ENCODE measurements at regions not wholly inside any gene's neighbourhood (a gene's known extent, or its start where the extent isn't known, plus 50 kb on each side); places are given as distances from the start of the nearest gene placed in this dataset.

GRCh38 chr12:28974166-28974565 is 174.9 kb upstream of the FAR2 start:
- no peaks in the 10 kb centered on the region for H3K4me1 ChIP-seq (ENCODE audit: low read depth)
- no peaks in the 10 kb centered on the region for H3K27me3 ChIP-seq
- TF ChIP-seq CTCF (IDR thresholded peaks at IDR 0.05; ENCODE audit: low read depth, low read length): no peak
- no peak for DNase-seq (ENCODE audit: low read depth in 1 of 2, low spot score in 1 of 2)
- H3K27ac ChIP-seq: no peak overlapping the region
- H3K36me3 ChIP-seq: no peaks in the 10 kb centered on the region
- no peaks in the 10 kb centered on the region for H3K9me3 ChIP-seq (ENCODE audit: low read depth)
- H3K4me3 ChIP-seq: no peak overlapping the region

GRCh38 chr12:28974883-28975282 is 174.2 kb upstream of the FAR2 start:
- Histone ChIP-seq H3K9me3 (ENCODE audit: low read depth) (no peaks in the 10 kb centered on the region), H3K27me3 (no peaks in the 10 kb centered on the region), H3K36me3 (no peaks in the 10 kb centered on the region), H3K4me3 (no peak overlapping the region), H3K4me1 (ENCODE audit: low read depth) (no peaks in the 10 kb centered on the region), H3K27ac (no peak overlapping the region)
- no peak for TF ChIP-seq CTCF (IDR thresholded peaks at IDR 0.05; ENCODE audit: low read depth, low read length)
- no peak for DNase-seq (ENCODE audit: low read depth in 1 of 2, low spot score in 1 of 2)

- no peaks in the 10 kb centered on the region for H3K36me3 ChIP-seq
- H3K4me3 ChIP-seq: no peak overlapping the region
- DNase-seq (ENCODE audit: low read depth in 1 of 2, low spot score in 1 of 2): no peak
- no peak for TF ChIP-seq CTCF (IDR thresholded peaks at IDR 0.05; ENCODE audit: low read depth, low read length)
- H3K27ac ChIP-seq: no peak overlapping the region
- H3K4me1 ChIP-seq (ENCODE audit: low read depth): no peaks in the 10 kb centered on the region
- no peaks in the 10 kb centered on the region for H3K27me3 ChIP-seq
- no peaks in the 10 kb centered on the region for H3K9me3 ChIP-seq (ENCODE audit: low read depth)
Measured at GRCh38 chr12:28975564-28976340, 173.3 kb upstream of the FAR2 start.

GRCh38 chr12:28980436-28980835 is 168.6 kb upstream of the FAR2 start:
- TF ChIP-seq CTCF (IDR thresholded peaks at IDR 0.05; ENCODE audit: low read depth, low read length): no peak
- Histone ChIP-seq H3K4me1 (ENCODE audit: low read depth) (no peaks in the 10 kb centered on the region), H3K9me3 (ENCODE audit: low read depth) (no peaks in the 10 kb centered on the region), H3K4me3 (no peak overlapping the region), H3K36me3 (no peaks in the 10 kb centered on the region), H3K27ac (no peak overlapping the region), H3K27me3 (no peaks in the 10 kb centered on the region)
- DNase-seq (ENCODE audit: low read depth in 1 of 2, low spot score in 1 of 2): no peak

- H3K9me3 ChIP-seq (ENCODE audit: low read depth): no peaks in the 10 kb centered on the region
- TF ChIP-seq CTCF (IDR thresholded peaks at IDR 0.05; ENCODE audit: low read depth, low read length): no peak
- H3K36me3 ChIP-seq: no peaks in the 10 kb centered on the region
- peak in 1 of 2 donors; percentile 30 for DNase-seq (ENCODE audit: low read depth in 1 of 2, low spot score in 1 of 2)
- no peak overlapping the region for H3K27ac ChIP-seq
- no peaks in the 10 kb centered on the region for H3K4me1 ChIP-seq (ENCODE audit: low read depth)
- no peak overlapping the region for H3K4me3 ChIP-seq
- H3K27me3 ChIP-seq: no peaks in the 10 kb centered on the region
Measured at GRCh38 chr12:28987538-28988324, 161.3 kb upstream of the FAR2 start.
